Tibial artery (tissue), 4 donors: ENCODE measurements at regions not wholly inside any gene's neighbourhood (a gene's known extent, or its start where the extent isn't known, plus 50 kb on each side); places are given as distances from the start of the nearest gene placed in this dataset.

Experiments
- DNase-seq, 2 donors: peaks; one replicate each; pipeline ENCODE4 v3.0.0-alpha.2; 2019
- H3K27ac ChIP-seq, 2 donors: fragments of 200-600 bp; sonication (generic) in 1 of 2; 1 replicate in 1 of 2; 2 replicates in 1 of 2; pipeline ENCODE4 v1.5.1; 2018 to 2019; ENCODE audit warnings: mild to moderate bottlenecking in 1 of 2
- H3K27me3 ChIP-seq, 2 donors: fragments of 200-600 bp; sonication (generic) in 1 of 2; one replicate each; pipeline versions ENCODE4 v1.5.1 to v1.6.0; 2016 to 2019
- H3K36me3 ChIP-seq, 3 donors: fragments of 200-600 bp; sonication (generic) in 2 of 3; one replicate each; pipeline ENCODE4 v1.5.1; 2016 to 2019; ENCODE audit warnings: mild to moderate bottlenecking in 2 of 3
- H3K4me1 ChIP-seq, 4 donors: fragments of 200-600 bp; sonication (generic) in 2 of 4; 1 replicate in 3 of 4; 2 replicates in 1 of 4; pipeline ENCODE4 v1.5.1; 2016 to 2019
- H3K4me3 ChIP-seq, 2 donors: fragments of 200-600 bp; sonication (generic) in 1 of 2; 1 replicate in 1 of 2; 2 replicates in 1 of 2; pipeline ENCODE4 v1.5.1; 2018 to 2019; ENCODE audit warnings: mild to moderate bottlenecking in 2 of 2
- H3K9me3 ChIP-seq, 3 donors: fragments of 200-600 bp; sonication (generic) in 1 of 3; one replicate each; pipeline ENCODE4 v1.5.1; 2016 to 2019
- CTCF ChIP-seq, 2 experiments: fragments of 200-600 bp in 1 of 2; fragments of 450-650 bp in 1 of 2; IDR thresholded peaks; one replicate each; pipeline ENCODE4 v1.5.1; 2017 to 2019; ENCODE audit warnings: antibody characterized with exemption in 2 of 2, mild to moderate bottlenecking in 1 of 2, moderate library complexity in 1 of 2
- intact Hi-C: fragments of 100-400 bp; cut with DNase I; formaldehyde crosslinking; loops from one replicate; pipeline ENCODE4 v1.15.0; 2023; ENCODE audit warnings: low total_unique reads

- Histone ChIP-seq H3K4me3 (no peak overlapping the region), H3K27ac (no peak overlapping the region), H3K36me3 (no peaks in the 10 kb centered on the region), H3K4me1 (peaks cover 0 to 6% (median 3%) of the 10 kb centered on the region in 4 donors), H3K27me3 (no peaks in the 10 kb centered on the region), H3K9me3 (peaks cover 0 to 9% (median 5%) of the 10 kb centered on the region in 3 donors)
- DNase-seq, result no peak
- intact Hi-C loops, result no loop called here
- no peak for TF ChIP-seq CTCF (IDR thresholded peaks at IDR 0.05)
Observed at GRCh38 chr4:134551348-134551747, 349.8 kb upstream of the PABPC4L start.

GRCh38 chr4:134548052-134548628 lies 346.6 kb upstream of the PABPC4L start:
- Histone ChIP-seq H3K4me3 (no peak overlapping the region), H3K9me3 (peaks cover 0 to 9% (median 5%) of the 10 kb centered on the region in 3 donors), H3K27ac (no peak overlapping the region), H3K4me1 (peaks cover 0 to 6% (median 3%) of the 10 kb centered on the region in 4 donors), H3K27me3 (no peaks in the 10 kb centered on the region), H3K36me3 (no peaks in the 10 kb centered on the region)
- TF ChIP-seq CTCF (IDR thresholded peaks at IDR 0.05), result no peak
- intact Hi-C loops, result no loop called here
- no peak for DNase-seq

- H3K4me1 ChIP-seq, result peaks cover 0 to 6% (median 3%) of the 10 kb centered on the region in 4 donors
- intact Hi-C loops, result no loop called here
- no peak for TF ChIP-seq CTCF (IDR thresholded peaks at IDR 0.05)
- H3K36me3 ChIP-seq, result no peaks in the 10 kb centered on the region
- H3K4me3 ChIP-seq, result no peak overlapping the region
- no peak overlapping the region for H3K27ac ChIP-seq
- no peaks in the 10 kb centered on the region for H3K27me3 ChIP-seq
- H3K9me3 ChIP-seq, result peaks cover 0 to 9% (median 5%) of the 10 kb centered on the region in 3 donors
- no peak for DNase-seq
Observed at GRCh38 chr4:134546279-134546678, 344.7 kb upstream of the PABPC4L start.

- Histone ChIP-seq H3K4me1 (no peaks in the 10 kb centered on the region), H3K27ac (no peak overlapping the region), H3K27me3 (no peaks in the 10 kb centered on the region), H3K36me3 (no peaks in the 10 kb centered on the region), H3K4me3 (no peak overlapping the region), H3K9me3 (peaks cover 0 to 9% (median 5%) of the 10 kb centered on the region in 3 donors)
- TF ChIP-seq CTCF (IDR thresholded peaks at IDR 0.05), result no peak
- no peak for DNase-seq
- intact Hi-C loops, result no loop called here
Observed at GRCh38 chr4:134544303-134544770, 342.7 kb upstream of the PABPC4L start.

- Histone ChIP-seq H3K9me3 (no peaks in the 10 kb centered on the region), H3K27ac (no peak overlapping the region), H3K4me1 (no peaks in the 10 kb centered on the region), H3K27me3 (no peaks in the 10 kb centered on the region), H3K4me3 (no peak overlapping the region), H3K36me3 (no peaks in the 10 kb centered on the region)
- no peak for DNase-seq
- no peak for TF ChIP-seq CTCF (IDR thresholded peaks at IDR 0.05)
- intact Hi-C loops, result no loop called here
Observed at GRCh38 chr4:134540588-134540987, 339.0 kb upstream of the PABPC4L start.
